ENCODE measurements at regions not wholly inside any gene's neighbourhood (a gene's known extent, or its start where the extent isn't known, plus 50 kb on each side); places are given as distances from the start of the nearest gene placed in this dataset.

DNA sequence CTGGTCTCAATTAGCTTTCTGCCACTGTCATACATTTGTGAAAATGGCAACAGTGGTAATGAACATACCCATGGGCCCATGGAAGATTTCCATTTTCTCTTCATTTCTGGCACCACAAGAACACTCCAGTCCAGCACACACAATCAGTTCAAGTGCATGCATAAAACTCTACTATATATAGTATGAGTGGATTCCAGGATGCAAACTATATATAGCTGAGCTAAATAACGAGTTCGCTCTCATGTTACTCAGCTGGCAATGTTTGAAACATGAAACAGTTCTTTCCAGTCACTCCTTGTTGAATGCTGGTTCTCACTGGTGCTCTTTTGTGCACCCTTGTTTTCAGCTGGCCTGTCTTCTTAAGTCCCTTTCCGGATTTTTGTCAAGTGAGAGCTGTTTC lies 75.2 kb upstream of the DHX40 start:
- TF ChIP-seq RELA (IDR thresholded peaks at IDR 0.05; ENCODE audit: borderline replicate concordance, partially characterized antibody) (no peak), POLR2AphosphoS5 (IDR thresholded peaks at IDR 0.05; ENCODE audit: low read length) (no peak), TCF7 (IDR thresholded peaks at IDR 0.05; ENCODE audit: borderline replicate concordance) (no peak), YY1 (IDR thresholded peaks at IDR 0.05; ENCODE audit: low read depth, low read length) (no peak), NRF1 (conservative IDR thresholded peaks at IDR 0.05; ENCODE audit: low read depth, low read length) (no peak), PAX8 (IDR thresholded peaks at IDR 0.05) (no peak)
- TF ChIP-seq, protein P1, sequence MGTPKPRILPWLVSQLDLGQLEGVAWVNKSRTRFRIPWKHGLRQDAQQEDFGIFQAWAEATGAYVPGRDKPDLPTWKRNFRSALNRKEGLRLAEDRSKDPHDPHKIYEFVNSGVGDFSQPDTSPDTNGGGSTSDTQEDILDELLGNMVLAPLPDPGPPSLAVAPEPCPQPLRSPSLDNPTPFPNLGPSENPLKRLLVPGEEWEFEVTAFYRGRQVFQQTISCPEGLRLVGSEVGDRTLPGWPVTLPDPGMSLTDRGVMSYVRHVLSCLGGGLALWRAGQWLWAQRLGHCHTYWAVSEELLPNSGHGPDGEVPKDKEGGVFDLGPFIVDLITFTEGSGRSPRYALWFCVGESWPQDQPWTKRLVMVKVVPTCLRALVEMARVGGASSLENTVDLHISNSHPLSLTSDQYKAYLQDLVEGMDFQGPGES (IDR thresholded peaks at IDR 0.05) = no peak
- TF ChIP-seq, protein P2, sequence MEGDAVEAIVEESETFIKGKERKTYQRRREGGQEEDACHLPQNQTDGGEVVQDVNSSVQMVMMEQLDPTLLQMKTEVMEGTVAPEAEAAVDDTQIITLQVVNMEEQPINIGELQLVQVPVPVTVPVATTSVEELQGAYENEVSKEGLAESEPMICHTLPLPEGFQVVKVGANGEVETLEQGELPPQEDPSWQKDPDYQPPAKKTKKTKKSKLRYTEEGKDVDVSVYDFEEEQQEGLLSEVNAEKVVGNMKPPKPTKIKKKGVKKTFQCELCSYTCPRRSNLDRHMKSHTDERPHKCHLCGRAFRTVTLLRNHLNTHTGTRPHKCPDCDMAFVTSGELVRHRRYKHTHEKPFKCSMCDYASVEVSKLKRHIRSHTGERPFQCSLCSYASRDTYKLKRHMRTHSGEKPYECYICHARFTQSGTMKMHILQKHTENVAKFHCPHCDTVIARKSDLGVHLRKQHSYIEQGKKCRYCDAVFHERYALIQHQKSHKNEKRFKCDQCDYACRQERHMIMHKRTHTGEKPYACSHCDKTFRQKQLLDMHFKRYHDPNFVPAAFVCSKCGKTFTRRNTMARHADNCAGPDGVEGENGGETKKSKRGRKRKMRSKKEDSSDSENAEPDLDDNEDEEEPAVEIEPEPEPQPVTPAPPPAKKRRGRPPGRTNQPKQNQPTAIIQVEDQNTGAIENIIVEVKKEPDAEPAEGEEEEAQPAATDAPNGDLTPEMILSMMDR (IDR thresholded peaks at IDR 0.05 in 2 of 3, conservative IDR thresholded peaks at IDR 0.05 in 1 of 3; ENCODE audit: control insufficient read depth in 2 of 3, extremely low read depth in 1 of 3, insufficient read depth in 1 of 3, low read depth in 3 of 3, low read length in 3 of 3) = no peak
- TF ChIP-seq, protein P3, sequence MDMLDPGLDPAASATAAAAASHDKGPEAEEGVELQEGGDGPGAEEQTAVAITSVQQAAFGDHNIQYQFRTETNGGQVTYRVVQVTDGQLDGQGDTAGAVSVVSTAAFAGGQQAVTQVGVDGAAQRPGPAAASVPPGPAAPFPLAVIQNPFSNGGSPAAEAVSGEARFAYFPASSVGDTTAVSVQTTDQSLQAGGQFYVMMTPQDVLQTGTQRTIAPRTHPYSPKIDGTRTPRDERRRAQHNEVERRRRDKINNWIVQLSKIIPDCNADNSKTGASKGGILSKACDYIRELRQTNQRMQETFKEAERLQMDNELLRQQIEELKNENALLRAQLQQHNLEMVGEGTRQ (IDR thresholded peaks at IDR 0.05; ENCODE audit: borderline replicate concordance, low read depth, low read length) = no peak
- TF ChIP-seq, protein P4, sequence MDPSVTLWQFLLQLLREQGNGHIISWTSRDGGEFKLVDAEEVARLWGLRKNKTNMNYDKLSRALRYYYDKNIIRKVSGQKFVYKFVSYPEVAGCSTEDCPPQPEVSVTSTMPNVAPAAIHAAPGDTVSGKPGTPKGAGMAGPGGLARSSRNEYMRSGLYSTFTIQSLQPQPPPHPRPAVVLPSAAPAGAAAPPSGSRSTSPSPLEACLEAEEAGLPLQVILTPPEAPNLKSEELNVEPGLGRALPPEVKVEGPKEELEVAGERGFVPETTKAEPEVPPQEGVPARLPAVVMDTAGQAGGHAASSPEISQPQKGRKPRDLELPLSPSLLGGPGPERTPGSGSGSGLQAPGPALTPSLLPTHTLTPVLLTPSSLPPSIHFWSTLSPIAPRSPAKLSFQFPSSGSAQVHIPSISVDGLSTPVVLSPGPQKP (IDR thresholded peaks at IDR 0.05; ENCODE audit: low read depth, low read length) = no peak
- TF ChIP-seq, protein P5, sequence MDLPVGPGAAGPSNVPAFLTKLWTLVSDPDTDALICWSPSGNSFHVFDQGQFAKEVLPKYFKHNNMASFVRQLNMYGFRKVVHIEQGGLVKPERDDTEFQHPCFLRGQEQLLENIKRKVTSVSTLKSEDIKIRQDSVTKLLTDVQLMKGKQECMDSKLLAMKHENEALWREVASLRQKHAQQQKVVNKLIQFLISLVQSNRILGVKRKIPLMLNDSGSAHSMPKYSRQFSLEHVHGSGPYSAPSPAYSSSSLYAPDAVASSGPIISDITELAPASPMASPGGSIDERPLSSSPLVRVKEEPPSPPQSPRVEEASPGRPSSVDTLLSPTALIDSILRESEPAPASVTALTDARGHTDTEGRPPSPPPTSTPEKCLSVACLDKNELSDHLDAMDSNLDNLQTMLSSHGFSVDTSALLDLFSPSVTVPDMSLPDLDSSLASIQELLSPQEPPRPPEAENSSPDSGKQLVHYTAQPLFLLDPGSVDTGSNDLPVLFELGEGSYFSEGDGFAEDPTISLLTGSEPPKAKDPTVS (IDR thresholded peaks at IDR 0.05; ENCODE audit: low read depth, low read length) = no peak
- TF ChIP-seq, protein P6, sequence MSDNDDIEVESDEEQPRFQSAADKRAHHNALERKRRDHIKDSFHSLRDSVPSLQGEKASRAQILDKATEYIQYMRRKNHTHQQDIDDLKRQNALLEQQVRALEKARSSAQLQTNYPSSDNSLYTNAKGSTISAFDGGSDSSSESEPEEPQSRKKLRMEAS (IDR thresholded peaks at IDR 0.05; ENCODE audit: low read depth, low read length) = no peak
